ENCODE measurements at regions not wholly inside any gene's neighbourhood (a gene's known extent, or its start where the extent isn't known, plus 50 kb on each side); places are given as distances from the start of the nearest gene placed in this dataset.
"Not testable (repeated sequence)": the region's sequence is repeated elsewhere in the genome, so short reads cannot be mapped to it uniquely, and the experiment has no call there.

GRCh38 chr14:66015071-66015780, 470.9 kb upstream of the CCDC196 start:
- DNase-seq (ENCODE audit: low read depth): no peak

DNA sequence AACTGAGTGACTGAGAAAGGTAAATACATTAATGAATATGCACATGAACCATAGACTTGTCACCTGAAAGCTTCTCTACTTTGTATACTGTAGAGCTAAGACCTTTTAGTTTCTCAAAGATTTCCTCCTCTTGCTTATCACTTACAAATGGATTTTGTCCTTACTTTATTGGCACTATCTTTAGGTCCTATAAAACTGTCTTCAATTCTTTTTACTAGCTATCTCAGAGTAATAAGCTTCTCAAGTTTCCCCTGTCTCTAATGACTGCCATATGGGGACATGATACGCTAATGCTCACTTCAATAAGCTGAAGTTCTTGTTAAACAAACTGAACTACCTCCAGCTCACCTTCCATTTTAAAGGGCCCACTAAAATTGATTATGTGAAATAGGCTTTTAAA, 468.2 kb upstream of the CCDC196 start:
- DNase-seq (ENCODE audit: low read depth): no peak

DNA sequence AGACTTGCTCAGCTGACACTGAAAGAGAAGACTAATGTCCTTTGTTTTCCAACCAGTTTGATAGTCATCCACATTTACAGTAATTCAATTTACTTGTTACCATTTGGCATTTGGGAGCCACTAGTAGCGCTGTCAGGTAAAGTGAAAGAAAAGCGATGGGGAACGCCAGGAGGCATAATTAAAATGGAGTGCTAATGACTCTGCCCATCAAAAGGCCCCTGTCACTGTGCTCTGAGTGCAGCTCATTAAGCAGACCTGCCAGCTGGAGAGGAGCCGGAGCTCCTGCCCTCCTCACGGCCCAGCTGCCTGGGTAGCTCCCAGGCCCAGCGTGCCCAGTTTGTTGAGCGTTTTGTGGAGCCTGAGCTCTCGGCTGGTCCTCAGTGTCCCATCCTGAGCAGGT, 463.6 kb upstream of the CCDC196 start:
- DNase-seq (ENCODE audit: low read depth): no peak

- no peak for DNase-seq (ENCODE audit: low read depth)
These were observed 460.4 kb upstream of the CCDC196 start for GRCh38 chr14:66025779-66026178.

DNA sequence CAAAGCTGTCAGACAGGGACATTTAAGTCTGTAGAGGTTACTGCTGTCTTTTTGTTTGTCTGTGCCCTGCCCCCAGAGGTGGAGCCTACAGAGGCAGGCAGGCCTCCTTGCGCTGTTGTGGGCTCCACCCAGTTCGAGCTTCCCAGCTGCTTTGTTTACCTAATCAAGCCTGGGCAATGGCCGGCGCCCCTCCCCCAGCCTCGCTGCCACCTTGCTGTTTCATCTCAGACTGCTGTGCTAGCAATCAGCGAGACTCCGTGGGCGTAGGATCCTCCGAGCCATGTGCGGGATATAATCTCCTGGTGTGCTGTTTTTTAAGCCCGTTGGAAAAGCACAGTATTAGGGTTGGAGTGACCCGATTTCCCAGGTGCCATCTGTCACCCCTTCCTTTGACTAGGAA, 454.2 kb upstream of the CCDC196 start:
- DNase-seq (ENCODE audit: low read depth): not testable (repeated sequence)

DNA sequence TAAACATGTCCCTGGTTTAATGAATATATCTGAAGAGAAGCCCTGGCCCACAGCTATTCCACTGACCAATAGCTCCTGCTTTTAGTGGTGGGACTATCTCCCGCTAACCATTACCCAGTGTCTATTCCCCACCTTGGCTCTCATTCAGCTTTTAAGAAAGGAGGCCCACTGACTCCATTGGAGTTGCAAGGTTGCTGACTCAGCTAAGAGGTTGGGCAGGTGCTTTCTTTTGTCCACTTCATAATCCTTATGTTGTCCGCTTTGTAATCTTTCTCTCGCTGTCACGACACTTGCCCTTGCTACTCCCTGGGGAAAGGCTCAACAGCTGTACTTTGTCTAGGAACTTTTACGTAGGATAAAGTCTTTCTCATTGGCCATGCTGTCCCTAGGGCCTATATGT, 453.4 kb upstream of the CCDC196 start:
- DNase-seq (ENCODE audit: low read depth): no peak

GRCh38 chr14:66036547-66036946, 449.6 kb upstream of the CCDC196 start:
- no peak for DNase-seq (ENCODE audit: low read depth)

GRCh38 chr14:66037361-66037760, 448.8 kb upstream of the CCDC196 start:
- no peak for DNase-seq (ENCODE audit: low read depth)

- no peak for DNase-seq (ENCODE audit: low read depth)
These were observed 448.0 kb upstream of the CCDC196 start for GRCh38 chr14:66038212-66038611.

DNA sequence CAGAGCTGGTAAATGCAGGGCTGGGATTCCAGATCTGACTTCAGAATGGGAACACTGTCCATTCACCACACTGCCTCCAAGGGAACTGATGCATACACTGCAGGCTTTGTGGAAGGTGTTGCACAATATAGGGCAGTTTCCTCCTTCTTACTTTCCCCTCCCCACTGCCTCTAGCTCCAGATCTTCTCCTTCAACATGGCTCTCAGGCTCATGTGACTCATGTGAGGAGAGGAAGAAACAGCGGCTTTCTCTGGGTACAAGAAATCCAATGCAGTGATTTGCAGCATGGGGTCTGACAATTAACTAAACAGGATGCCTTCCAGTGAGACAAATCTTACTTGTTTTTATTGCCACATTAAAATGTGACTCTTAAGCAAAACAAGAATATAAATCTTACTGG, 447.6 kb upstream of the CCDC196 start:
- DNase-seq (ENCODE audit: low read depth): no peak

DNA sequence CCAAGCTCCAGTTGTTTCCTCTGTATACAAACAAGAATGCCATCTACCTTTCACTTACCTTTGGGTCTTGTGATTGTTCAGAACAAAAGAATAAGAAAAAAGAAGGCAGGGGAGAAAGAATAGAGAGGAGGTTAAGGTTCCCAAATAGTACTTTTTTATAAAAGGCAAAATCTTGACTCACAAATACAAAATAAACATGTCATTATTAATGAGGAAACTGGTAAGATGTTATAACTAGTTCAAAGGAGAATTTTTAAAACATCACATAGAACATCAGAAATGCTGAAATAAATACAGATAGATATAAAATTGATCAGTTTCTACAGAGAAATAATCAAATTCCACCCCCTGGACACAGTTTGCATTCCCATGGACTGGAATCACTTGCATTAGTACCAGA, 446.7 kb upstream of the CCDC196 start:
- no peak for DNase-seq (ENCODE audit: low read depth)

GRCh38 chr14:66041582-66041981, 444.6 kb upstream of the CCDC196 start:
- no peak for DNase-seq (ENCODE audit: low read depth)

- no peak for DNase-seq (ENCODE audit: low read depth)
These were observed 442.2 kb upstream of the CCDC196 start for GRCh38 chr14:66043921-66044320.

DNA sequence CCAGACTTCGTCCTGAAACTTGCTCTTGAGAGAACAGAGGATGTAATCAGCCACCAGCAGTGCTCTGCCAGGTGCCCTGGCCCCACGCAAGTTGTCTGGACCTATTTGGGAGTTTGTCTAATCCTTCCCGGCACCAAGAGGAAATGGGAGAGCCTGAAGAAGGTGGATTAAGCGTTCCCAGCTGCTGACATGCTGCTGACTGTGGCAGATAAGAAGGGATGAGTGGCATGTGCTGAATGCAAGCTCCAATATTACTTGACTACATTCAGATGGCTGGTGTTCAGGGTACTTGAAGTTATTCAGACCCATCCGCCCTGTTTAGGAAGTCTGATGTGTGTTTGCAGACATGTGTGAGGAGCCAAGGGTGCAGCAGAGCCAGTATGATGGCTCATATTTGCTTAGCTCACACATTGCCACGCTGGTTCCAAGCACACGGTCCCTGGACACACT, 440.6 kb upstream of the CCDC196 start:
- DNase-seq (ENCODE audit: low read depth): no peak

GRCh38 chr14:66046035-66046434, 440.1 kb upstream of the CCDC196 start:
- no peak for DNase-seq (ENCODE audit: low read depth)

GRCh38 chr14:66046591-66046990, 439.6 kb upstream of the CCDC196 start:
- no peak for DNase-seq (ENCODE audit: low read depth)

- DNase-seq (ENCODE audit: low read depth): no peak
These were observed 429.8 kb upstream of the CCDC196 start for GRCh38 chr14:66056268-66056907.

DNA sequence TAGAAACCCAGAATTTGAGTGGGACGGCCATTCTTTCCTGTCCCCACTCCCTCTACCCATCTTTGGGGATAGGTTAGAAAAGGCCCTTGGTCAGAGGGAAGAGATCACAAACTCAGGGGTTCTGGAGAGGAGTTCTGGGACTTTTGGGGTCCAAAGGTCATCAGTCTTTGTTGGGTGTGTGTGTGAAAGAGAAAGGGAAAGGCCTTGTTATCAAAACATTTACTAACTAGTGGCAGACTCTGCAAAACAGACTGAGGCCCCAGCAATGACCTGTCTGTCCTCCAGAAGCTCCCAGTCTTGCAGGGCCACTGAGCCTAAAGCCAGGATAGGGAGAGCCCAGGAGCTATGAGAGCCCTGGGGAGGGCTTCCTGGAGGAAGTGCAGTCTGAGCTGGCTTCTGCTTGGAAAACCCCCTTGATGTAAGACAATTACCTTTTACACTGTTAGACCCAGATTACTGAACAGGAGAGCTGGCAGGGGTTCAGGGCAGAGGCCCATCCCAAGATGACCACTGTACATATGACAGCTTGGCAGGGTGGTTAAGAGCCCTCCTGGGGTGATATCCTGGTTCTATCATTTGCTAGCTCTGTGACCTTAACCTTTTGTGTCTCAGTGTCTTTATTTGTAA, 429.1 kb upstream of the CCDC196 start:
- DNase-seq (ENCODE audit: low read depth): no peak

DNA sequence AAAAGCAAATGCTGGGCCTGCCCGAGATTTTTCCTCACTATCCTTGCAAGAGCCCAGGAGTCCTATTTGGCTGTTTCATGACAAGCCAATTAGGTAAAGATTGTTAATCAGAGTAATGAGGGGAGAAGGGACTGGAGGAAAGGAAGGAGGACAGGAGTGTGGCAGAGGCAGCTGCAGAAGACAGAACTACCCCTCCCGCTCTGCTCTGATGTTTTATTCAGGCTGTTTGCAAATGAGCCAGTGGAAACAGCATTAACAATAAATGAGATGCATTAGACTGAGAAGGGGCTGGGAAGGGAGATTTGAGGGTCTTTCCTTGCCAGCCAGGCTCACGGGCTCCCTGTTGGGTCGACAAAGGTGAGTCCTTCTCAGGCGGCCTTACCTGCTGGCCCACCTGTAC, 421.0 kb upstream of the CCDC196 start:
- no peak for DNase-seq (ENCODE audit: low read depth)

GRCh38 chr14:66066981-66067776, 419.0 kb upstream of the CCDC196 start:
- DNase-seq (ENCODE audit: low read depth): no peak

DNA sequence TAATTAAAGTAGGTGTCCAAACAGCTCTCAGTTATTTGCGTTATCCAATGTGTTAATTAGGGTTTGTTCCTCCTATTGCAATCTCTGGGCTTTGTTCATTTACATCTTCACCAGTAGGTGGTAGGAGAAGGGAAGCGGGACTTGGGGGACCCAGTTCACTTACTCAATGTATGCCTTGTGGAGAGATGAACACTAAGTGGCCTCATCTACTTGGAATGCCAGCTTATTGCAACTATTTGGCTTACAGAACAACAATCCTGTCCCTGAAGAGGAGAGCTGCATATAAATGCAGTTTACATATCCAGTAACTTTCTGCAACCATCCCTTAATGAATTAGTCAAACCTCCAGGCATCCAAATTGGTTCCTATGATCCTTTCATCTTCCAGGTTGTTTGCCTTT, 417.1 kb upstream of the CCDC196 start:
- no peak for DNase-seq (ENCODE audit: low read depth)

GRCh38 chr14:66069830-66070541, 416.2 kb upstream of the CCDC196 start:
- DNase-seq (ENCODE audit: low read depth): no peak

Measured in activated gamma-delta T cell treated with anti-CD3 and anti-CD28 coated beads, Interleukin-2, amount 50 U/mL, for 16 hours (primary cell).